ENCODE measurements at regions not wholly inside any gene's neighbourhood (a gene's known extent, or its start where the extent isn't known, plus 50 kb on each side); places are given as distances from the start of the nearest gene placed in this dataset.
"Not testable (repeated sequence)": the region's sequence is repeated elsewhere in the genome, so short reads cannot be mapped to it uniquely, and the experiment has no call there.

GRCh38 chr6:22367346-22367745, 70.5 kb upstream of the PRL start:
- Mint-ChIP-seq H3K4me1 (no peaks in the 10 kb centered on the region), H3K27ac (no peak overlapping the region), H3K36me3 (ENCODE audit: low read depth) (no peaks in the 10 kb centered on the region), H3K27me3 (no peaks in the 10 kb centered on the region), H3K9me3 (ENCODE audit: low read depth) (no peaks in the 10 kb centered on the region), H3K4me3 (no peak overlapping the region)
- intact Hi-C loops (cut with DNase I, micrococcal nuclease), result no loop called here
- DNase-seq (no peak), ATAC-seq (no peak)
- CTCF ChIA-PET, result no interaction called here
- POLR2A ChIA-PET, result no interaction called here

GRCh38 chr6:22368794-22369193, 72.0 kb upstream of the PRL start:
- DNase-seq (no peak), ATAC-seq (no peak)
- H3K36me3 Mint-ChIP-seq (ENCODE audit: low read depth), result no peaks in the 10 kb centered on the region
- no peak overlapping the region for H3K4me3 Mint-ChIP-seq
- no peaks in the 10 kb centered on the region for H3K9me3 Mint-ChIP-seq (ENCODE audit: low read depth)
- CTCF ChIA-PET, result no interaction called here
- H3K27ac Mint-ChIP-seq, result no peak overlapping the region
- POLR2A ChIA-PET, result no interaction called here
- intact Hi-C loops (cut with DNase I, micrococcal nuclease), result no loop called here
- H3K27me3 Mint-ChIP-seq, result no peaks in the 10 kb centered on the region
- no peaks in the 10 kb centered on the region for H3K4me1 Mint-ChIP-seq

- Mint-ChIP-seq H3K9me3 (ENCODE audit: low read depth) (peaks cover 2% of the 10 kb centered on the region), H3K27me3 (no peaks in the 10 kb centered on the region), H3K36me3 (ENCODE audit: low read depth) (no peaks in the 10 kb centered on the region), H3K4me3 (no peak overlapping the region), H3K27ac (no peak overlapping the region), H3K4me1 (no peaks in the 10 kb centered on the region)
- ATAC-seq (no peak), DNase-seq (no peak)
- intact Hi-C loops (cut with DNase I, micrococcal nuclease), result no loop called here
- CTCF ChIA-PET, result no interaction called here
- POLR2A ChIA-PET, result no interaction called here
These were observed 76.1 kb upstream of the PRL start for GRCh38 chr6:22372922-22373321.

- H3K4me1 Mint-ChIP-seq; POLR2A ChIA-PET; ATAC-seq; H3K4me3 Mint-ChIP-seq; DNase-seq; intact Hi-C loops (cut with DNase I, micrococcal nuclease); H3K9me3 Mint-ChIP-seq (ENCODE audit: low read depth); H3K27ac Mint-ChIP-seq; H3K27me3 Mint-ChIP-seq; H3K36me3 Mint-ChIP-seq (ENCODE audit: low read depth); CTCF ChIA-PET: not testable (repeated sequence)
These were observed 78.1 kb upstream of the PRL start for GRCh38 chr6:22374950-22375349.

- H3K4me1 Mint-ChIP-seq; H3K27ac Mint-ChIP-seq; intact Hi-C loops (cut with DNase I, micrococcal nuclease); H3K4me3 Mint-ChIP-seq; DNase-seq; H3K27me3 Mint-ChIP-seq; CTCF ChIA-PET; H3K36me3 Mint-ChIP-seq (ENCODE audit: low read depth); POLR2A ChIA-PET; H3K9me3 Mint-ChIP-seq (ENCODE audit: low read depth); ATAC-seq: not testable (repeated sequence)
These were observed 79.5 kb upstream of the PRL start for GRCh38 chr6:22376293-22376692.

- H3K9me3 Mint-ChIP-seq (ENCODE audit: low read depth); CTCF ChIA-PET; H3K27me3 Mint-ChIP-seq; POLR2A ChIA-PET; H3K4me1 Mint-ChIP-seq; intact Hi-C loops (cut with DNase I, micrococcal nuclease); H3K27ac Mint-ChIP-seq; H3K4me3 Mint-ChIP-seq; DNase-seq; H3K36me3 Mint-ChIP-seq (ENCODE audit: low read depth); ATAC-seq: not testable (repeated sequence)
These were observed 81.7 kb upstream of the PRL start for GRCh38 chr6:22378536-22378935.

GRCh38 chr6:22380236-22380635, 83.4 kb upstream of the PRL start:
- Mint-ChIP-seq H3K36me3 (ENCODE audit: low read depth) (no peaks in the 10 kb centered on the region), H3K4me3 (no peak overlapping the region), H3K9me3 (ENCODE audit: low read depth) (peaks cover 2% of the 10 kb centered on the region), H3K27me3 (no peaks in the 10 kb centered on the region), H3K4me1 (no peaks in the 10 kb centered on the region), H3K27ac (no peak overlapping the region)
- intact Hi-C loops (cut with DNase I, micrococcal nuclease), result no loop called here
- DNase-seq (no peak), ATAC-seq (no peak)
- POLR2A ChIA-PET, result no interaction called here
- CTCF ChIA-PET, result no interaction called here

GRCh38 chr6:22381845-22382544, 85.2 kb upstream of the PRL start:
- Mint-ChIP-seq H3K4me1 (no peaks in the 10 kb centered on the region), H3K9me3 (ENCODE audit: low read depth) (no peaks in the 10 kb centered on the region), H3K27ac (no peak overlapping the region), H3K36me3 (ENCODE audit: low read depth) (no peaks in the 10 kb centered on the region), H3K4me3 (no peak overlapping the region), H3K27me3 (no peaks in the 10 kb centered on the region)
- ChIA-PET POLR2A (no interaction called here), CTCF (no interaction called here)
- ATAC-seq (no peak), DNase-seq (no peak)
- intact Hi-C loops (cut with DNase I, micrococcal nuclease), result no loop called here

- H3K27ac Mint-ChIP-seq, result no peak overlapping the region
- H3K4me1 Mint-ChIP-seq, result no peaks in the 10 kb centered on the region
- intact Hi-C loops (cut with DNase I, micrococcal nuclease), result no loop called here
- H3K9me3 Mint-ChIP-seq (ENCODE audit: low read depth), result no peaks in the 10 kb centered on the region
- ChIA-PET POLR2A (no interaction called here), CTCF (no interaction called here)
- ATAC-seq (no peak), DNase-seq (no peak)
- H3K36me3 Mint-ChIP-seq (ENCODE audit: low read depth), result no peaks in the 10 kb centered on the region
- H3K27me3 Mint-ChIP-seq, result no peaks in the 10 kb centered on the region
- H3K4me3 Mint-ChIP-seq, result no peak overlapping the region
These were observed 86.2 kb upstream of the PRL start for GRCh38 chr6:22383016-22383415.

- intact Hi-C loops (cut with DNase I, micrococcal nuclease), result no loop called here
- no peaks in the 10 kb centered on the region for H3K27me3 Mint-ChIP-seq
- no peak overlapping the region for H3K27ac Mint-ChIP-seq
- ChIA-PET CTCF (no interaction called here), POLR2A (no interaction called here)
- H3K4me3 Mint-ChIP-seq, result no peak overlapping the region
- ATAC-seq (no peak), DNase-seq (no peak)
- no peaks in the 10 kb centered on the region for H3K36me3 Mint-ChIP-seq (ENCODE audit: low read depth)
- no peaks in the 10 kb centered on the region for H3K9me3 Mint-ChIP-seq (ENCODE audit: low read depth)
- no peaks in the 10 kb centered on the region for H3K4me1 Mint-ChIP-seq
These were observed 95.9 kb upstream of the PRL start for GRCh38 chr6:22392711-22393110.

GRCh38 chr6:22394691-22395090, 97.9 kb upstream of the PRL start:
- CTCF ChIA-PET, result interaction anchor here (1.1 kb wide), 1 partner anchor 19 kb away, joined by 3 read pairs; no protein-coding TSS in a partner anchor
- Mint-ChIP-seq H3K27me3 (no peaks in the 10 kb centered on the region), H3K4me1 (no peaks in the 10 kb centered on the region), H3K27ac (no peak overlapping the region), H3K36me3 (ENCODE audit: low read depth) (no peaks in the 10 kb centered on the region), H3K4me3 (no peak overlapping the region), H3K9me3 (ENCODE audit: low read depth) (no peaks in the 10 kb centered on the region)
- intact Hi-C loops (cut with DNase I, micrococcal nuclease), result no loop called here
- ATAC-seq (no peak), DNase-seq (no peak)
- POLR2A ChIA-PET, result no interaction called here

- no peaks in the 10 kb centered on the region for H3K27me3 Mint-ChIP-seq
- POLR2A ChIA-PET, result no interaction called here
- intact Hi-C loops (cut with DNase I, micrococcal nuclease), result no loop called here
- no peaks in the 10 kb centered on the region for H3K4me1 Mint-ChIP-seq
- no peak overlapping the region for H3K4me3 Mint-ChIP-seq
- DNase-seq (no peak), ATAC-seq (no peak)
- H3K27ac Mint-ChIP-seq, result no peak overlapping the region
- H3K36me3 Mint-ChIP-seq (ENCODE audit: low read depth), result no peaks in the 10 kb centered on the region
- H3K9me3 Mint-ChIP-seq (ENCODE audit: low read depth), result no peaks in the 10 kb centered on the region
- CTCF ChIA-PET, result no interaction called here
These were observed 102.9 kb upstream of the PRL start for GRCh38 chr6:22399693-22400092.

GRCh38 chr6:22401206-22401605, 104.4 kb upstream of the PRL start:
- no peaks in the 10 kb centered on the region for H3K9me3 Mint-ChIP-seq (ENCODE audit: low read depth)
- H3K27me3 Mint-ChIP-seq, result no peaks in the 10 kb centered on the region
- CTCF ChIA-PET, result no interaction called here
- intact Hi-C loops (cut with DNase I, micrococcal nuclease), result no loop called here
- H3K36me3 Mint-ChIP-seq (ENCODE audit: low read depth), result no peaks in the 10 kb centered on the region
- H3K27ac Mint-ChIP-seq, result no peak overlapping the region
- POLR2A ChIA-PET, result no interaction called here
- H3K4me1 Mint-ChIP-seq, result no peaks in the 10 kb centered on the region
- H3K4me3 Mint-ChIP-seq, result no peak overlapping the region
- no peak for DNase-seq
- no peak for ATAC-seq

Data from activated CD4-positive, alpha-beta T cell treated with anti-CD3 and anti-CD28 coated beads for 36 hours (primary cell).